ENCODE measurements at regions not wholly inside any gene's neighbourhood (a gene's known extent, or its start where the extent isn't known, plus 50 kb on each side); places are given as distances from the start of the nearest gene placed in this dataset.
A peak's percentile ranks its signal among the peaks of the same experiment; 100 is the strongest.

GRCh38 chr5:71891856-71892255 is 172.8 kb downstream of the CARTPT start:
- DNase-seq: peak; percentile 51
- Mint-ChIP-seq H3K4me1 (ENCODE audit: low read depth, unreplicated experiment) (peaks cover 15% of the 10 kb centered on the region), H3K4me3 (ENCODE audit: low read depth, unreplicated experiment) (no peak overlapping the region), H3K36me3 (ENCODE audit: insufficient read depth, unreplicated experiment) (no peaks in the 10 kb centered on the region), H3K27me3 (ENCODE audit: unreplicated experiment) (peaks cover 17% of the 10 kb centered on the region), H3K27ac (ENCODE audit: unreplicated experiment) (no peak overlapping the region), H3K9me3 (ENCODE audit: low read depth, unreplicated experiment) (peaks cover 10% of the 10 kb centered on the region)
- no TSS peak for BruUV-seq (replicated peaks)
- no peak for TF ChIP-seq CTCF (IDR thresholded peaks at IDR 0.05; ENCODE audit: unreplicated experiment)
- intact Hi-C loops (cut with micrococcal nuclease; ENCODE audit: unreplicated experiment): no loop called here
- CTCF ChIA-PET: interaction anchor here (1.5 kb wide), 1 partner anchor 31 kb away, joined by 4 read pairs; no protein-coding TSS in a partner anchor

- Mint-ChIP-seq H3K4me3 (ENCODE audit: low read depth, unreplicated experiment) (no peak overlapping the region), H3K27me3 (ENCODE audit: unreplicated experiment) (peaks cover 17% of the 10 kb centered on the region), H3K27ac (ENCODE audit: unreplicated experiment) (no peak overlapping the region), H3K36me3 (ENCODE audit: insufficient read depth, unreplicated experiment) (no peaks in the 10 kb centered on the region), H3K9me3 (ENCODE audit: low read depth, unreplicated experiment) (peaks cover 10% of the 10 kb centered on the region), H3K4me1 (ENCODE audit: low read depth, unreplicated experiment) (peaks cover 15% of the 10 kb centered on the region)
- CTCF ChIA-PET: interaction anchor here (1.5 kb wide), 1 partner anchor 30 kb away, joined by 4 read pairs; no protein-coding TSS in a partner anchor
- DNase-seq: no peak
- BruUV-seq (replicated peaks): no TSS peak
- intact Hi-C loops (cut with micrococcal nuclease; ENCODE audit: unreplicated experiment): no loop called here
- TF ChIP-seq CTCF (IDR thresholded peaks at IDR 0.05; ENCODE audit: unreplicated experiment): no peak
Measured at GRCh38 chr5:71892641-71893365, 173.7 kb downstream of the CARTPT start.

GRCh38 chr5:71893451-71893850 is 174.4 kb downstream of the CARTPT start:
- intact Hi-C loops (cut with micrococcal nuclease; ENCODE audit: unreplicated experiment): no loop called here
- no peak for TF ChIP-seq CTCF (IDR thresholded peaks at IDR 0.05; ENCODE audit: unreplicated experiment)
- no TSS peak for BruUV-seq (replicated peaks)
- Mint-ChIP-seq H3K9me3 (ENCODE audit: low read depth, unreplicated experiment) (peaks cover 5% of the 10 kb centered on the region), H3K4me1 (ENCODE audit: low read depth, unreplicated experiment) (peaks cover 15% of the 10 kb centered on the region), H3K4me3 (ENCODE audit: low read depth, unreplicated experiment) (no peak overlapping the region), H3K27ac (ENCODE audit: unreplicated experiment) (no peak overlapping the region), H3K36me3 (ENCODE audit: insufficient read depth, unreplicated experiment) (no peaks in the 10 kb centered on the region), H3K27me3 (ENCODE audit: unreplicated experiment) (peaks cover 17% of the 10 kb centered on the region)
- DNase-seq: no peak
- CTCF ChIA-PET: no interaction called here

- CTCF ChIA-PET: no interaction called here
- no peaks in the 10 kb centered on the region for H3K36me3 Mint-ChIP-seq (ENCODE audit: insufficient read depth, unreplicated experiment)
- no TSS peak for BruUV-seq (replicated peaks)
Measured at GRCh38 chr5:71894091-71894490, 175.0 kb downstream of the CARTPT start.

More at GRCh38 chr5:71894091-71894490, 175.0 kb downstream of the CARTPT start:
- peaks cover 15% of the 10 kb centered on the region for H3K4me1 Mint-ChIP-seq (ENCODE audit: low read depth, unreplicated experiment)
- H3K27me3 Mint-ChIP-seq (ENCODE audit: unreplicated experiment): peaks cover 16% of the 10 kb centered on the region
- H3K9me3 Mint-ChIP-seq (ENCODE audit: low read depth, unreplicated experiment): peaks cover 4% of the 10 kb centered on the region
- H3K27ac Mint-ChIP-seq (ENCODE audit: unreplicated experiment): no peak overlapping the region
- no peak overlapping the region for H3K4me3 Mint-ChIP-seq (ENCODE audit: low read depth, unreplicated experiment)
- no peak for TF ChIP-seq CTCF (IDR thresholded peaks at IDR 0.05; ENCODE audit: unreplicated experiment)
- DNase-seq: no peak
- intact Hi-C loops (cut with micrococcal nuclease; ENCODE audit: unreplicated experiment): no loop called here
